ENCODE measurements at regions not wholly inside any gene's neighbourhood (a gene's known extent, or its start where the extent isn't known, plus 50 kb on each side); places are given as distances from the start of the nearest gene placed in this dataset.

- intact Hi-C loops (cut with DNase I; ENCODE audit: low total_unique reads) = no loop called here
- WGBS, 2 donors = 67 to 78% methylated on average over 1 of the region's 1 CpG
- TF ChIP-seq, protein P1, sequence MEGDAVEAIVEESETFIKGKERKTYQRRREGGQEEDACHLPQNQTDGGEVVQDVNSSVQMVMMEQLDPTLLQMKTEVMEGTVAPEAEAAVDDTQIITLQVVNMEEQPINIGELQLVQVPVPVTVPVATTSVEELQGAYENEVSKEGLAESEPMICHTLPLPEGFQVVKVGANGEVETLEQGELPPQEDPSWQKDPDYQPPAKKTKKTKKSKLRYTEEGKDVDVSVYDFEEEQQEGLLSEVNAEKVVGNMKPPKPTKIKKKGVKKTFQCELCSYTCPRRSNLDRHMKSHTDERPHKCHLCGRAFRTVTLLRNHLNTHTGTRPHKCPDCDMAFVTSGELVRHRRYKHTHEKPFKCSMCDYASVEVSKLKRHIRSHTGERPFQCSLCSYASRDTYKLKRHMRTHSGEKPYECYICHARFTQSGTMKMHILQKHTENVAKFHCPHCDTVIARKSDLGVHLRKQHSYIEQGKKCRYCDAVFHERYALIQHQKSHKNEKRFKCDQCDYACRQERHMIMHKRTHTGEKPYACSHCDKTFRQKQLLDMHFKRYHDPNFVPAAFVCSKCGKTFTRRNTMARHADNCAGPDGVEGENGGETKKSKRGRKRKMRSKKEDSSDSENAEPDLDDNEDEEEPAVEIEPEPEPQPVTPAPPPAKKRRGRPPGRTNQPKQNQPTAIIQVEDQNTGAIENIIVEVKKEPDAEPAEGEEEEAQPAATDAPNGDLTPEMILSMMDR (IDR thresholded peaks at IDR 0.05) = no peak
- TF ChIP-seq POLR2A (IDR thresholded peaks at IDR 0.05) = no peak
Measured at GRCh38 chr6:145380186-145380585, 355.1 kb downstream of the EPM2A start.

DNA sequence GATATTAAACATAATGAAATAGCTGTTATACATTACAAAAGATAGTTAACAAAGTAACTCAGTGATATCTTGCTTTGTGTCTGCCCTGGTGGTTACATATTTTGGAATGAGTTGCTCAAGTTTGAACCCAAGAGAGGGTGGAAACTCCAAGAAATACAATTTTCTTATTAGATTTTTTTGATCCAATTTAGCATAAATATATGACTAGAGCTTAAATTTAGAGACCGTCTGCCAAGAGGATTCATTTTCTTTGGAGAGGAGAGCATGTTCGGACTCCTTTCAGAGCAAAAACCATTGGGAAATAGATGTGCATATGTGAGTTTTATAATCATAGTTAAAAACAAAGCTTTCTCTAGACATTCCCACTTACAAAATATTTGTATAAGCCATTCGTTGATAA is 353.4 kb downstream of the EPM2A start:
- 56 to 68% methylated on average over 3 of the region's 3 CpGs for WGBS, 2 donors

More at GRCh38 chr6:145380186-145380585, 355.1 kb downstream of the EPM2A start:
- H3K27ac ChIP-seq = no peak overlapping the region
- H3K4me3 ChIP-seq = no peak overlapping the region
- no peak for DNase-seq
- no peaks in the 10 kb centered on the region for H3K27me3 ChIP-seq
- H3K4me1 ChIP-seq = no peaks in the 10 kb centered on the region
- H3K9me3 ChIP-seq = no peaks in the 10 kb centered on the region
- no peaks in the 10 kb centered on the region for H3K36me3 ChIP-seq (ENCODE audit: low read depth, missing control alignments)

GRCh38 chr6:145383428-145383827 is 351.9 kb downstream of the EPM2A start:
- intact Hi-C loops (cut with DNase I; ENCODE audit: low total_unique reads) = no loop called here
- Histone ChIP-seq H3K27ac (no peak overlapping the region), H3K4me1 (no peaks in the 10 kb centered on the region), H3K36me3 (ENCODE audit: low read depth, missing control alignments) (no peaks in the 10 kb centered on the region), H3K4me3 (no peak overlapping the region), H3K9me3 (no peaks in the 10 kb centered on the region), H3K27me3 (no peaks in the 10 kb centered on the region)
- DNase-seq = no peak
- 79 to 80% methylated on average over 3 of the region's 3 CpGs for WGBS, 2 donors
- TF ChIP-seq POLR2A (IDR thresholded peaks at IDR 0.05) = no peak
- TF ChIP-seq, protein P1 (IDR thresholded peaks at IDR 0.05) = no peak

More for the DNA sequence above, 353.4 kb downstream of the EPM2A start:
- no peak for DNase-seq
- Histone ChIP-seq H3K36me3 (ENCODE audit: low read depth, missing control alignments) (no peaks in the 10 kb centered on the region), H3K27me3 (no peaks in the 10 kb centered on the region), H3K4me1 (no peaks in the 10 kb centered on the region), H3K27ac (no peak overlapping the region), H3K4me3 (no peak overlapping the region), H3K9me3 (no peaks in the 10 kb centered on the region)
- intact Hi-C loops (cut with DNase I; ENCODE audit: low total_unique reads) = no loop called here
- TF ChIP-seq, protein P1 (IDR thresholded peaks at IDR 0.05) = no peak
- no peak for TF ChIP-seq POLR2A (IDR thresholded peaks at IDR 0.05)

DNA sequence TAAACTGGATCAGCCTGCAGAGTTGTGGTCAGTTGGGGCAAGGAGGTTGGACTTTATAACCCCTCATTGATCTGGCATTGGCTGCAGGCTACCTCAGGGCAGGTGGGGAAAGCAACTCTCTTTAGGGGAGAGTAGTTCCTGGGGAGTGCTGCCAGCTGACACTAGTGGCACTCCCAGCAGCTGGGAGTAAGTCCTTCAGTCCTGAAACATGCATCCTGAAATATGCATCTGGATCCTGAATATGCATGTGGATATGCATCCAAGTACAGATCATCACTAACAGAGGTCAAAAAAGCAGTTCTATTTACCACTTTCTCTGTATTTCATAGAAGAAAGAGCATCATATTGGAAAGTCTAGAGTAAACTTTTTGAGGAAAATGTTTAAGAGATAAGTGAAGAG is 350.8 kb downstream of the EPM2A start:
- DNase-seq = no peak
- TF ChIP-seq, protein P1 (IDR thresholded peaks at IDR 0.05) = no peak
- H3K36me3 ChIP-seq (ENCODE audit: low read depth, missing control alignments) = no peaks in the 10 kb centered on the region
- H3K9me3 ChIP-seq = no peaks in the 10 kb centered on the region
- H3K27ac ChIP-seq = no peak overlapping the region
- no peak overlapping the region for H3K4me3 ChIP-seq
- no peaks in the 10 kb centered on the region for H3K4me1 ChIP-seq
- intact Hi-C loops (cut with DNase I; ENCODE audit: low total_unique reads) = no loop called here
- no peaks in the 10 kb centered on the region for H3K27me3 ChIP-seq

GRCh38 chr6:145396499-145396898 is 338.8 kb downstream of the EPM2A start:
- no peak for DNase-seq
- 89 to 90% methylated on average over 1 of the region's 1 CpG for WGBS, 2 donors
- Histone ChIP-seq H3K4me1 (no peaks in the 10 kb centered on the region), H3K4me3 (no peak overlapping the region), H3K36me3 (ENCODE audit: low read depth, missing control alignments) (no peaks in the 10 kb centered on the region), H3K27ac (no peak overlapping the region), H3K27me3 (no peaks in the 10 kb centered on the region), H3K9me3 (no peaks in the 10 kb centered on the region)
- intact Hi-C loops (cut with DNase I; ENCODE audit: low total_unique reads) = no loop called here
- TF ChIP-seq, protein P1 (IDR thresholded peaks at IDR 0.05) = no peak
- TF ChIP-seq POLR2A (IDR thresholded peaks at IDR 0.05) = no peak
